ENCODE measurements at regions not wholly inside any gene's neighbourhood (a gene's known extent, or its start where the extent isn't known, plus 50 kb on each side); places are given as distances from the start of the nearest gene placed in this dataset.

DNA sequence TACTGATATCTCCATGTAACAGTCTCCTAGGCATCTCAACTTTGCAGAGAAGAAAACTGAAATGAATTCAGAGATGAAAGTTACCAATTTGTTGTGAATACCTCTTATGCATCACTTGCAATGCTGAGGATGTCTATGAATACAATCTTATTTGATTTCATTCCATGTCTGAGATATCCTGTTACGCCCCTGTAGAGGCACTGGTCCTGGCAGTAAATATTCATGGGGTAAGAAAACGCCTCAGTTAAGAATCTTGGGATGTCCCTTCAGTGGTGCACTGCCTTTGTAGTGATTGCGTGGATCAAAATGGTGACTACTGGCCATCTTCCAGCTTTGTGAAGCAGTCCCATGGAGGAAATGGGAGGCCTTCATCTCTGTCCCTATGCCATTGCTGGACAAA is 229.1 kb upstream of the C9orf72 start:
- TF ChIP-seq POLR2A (IDR thresholded peaks at IDR 0.05), result no peak
- TF ChIP-seq, protein P1, sequence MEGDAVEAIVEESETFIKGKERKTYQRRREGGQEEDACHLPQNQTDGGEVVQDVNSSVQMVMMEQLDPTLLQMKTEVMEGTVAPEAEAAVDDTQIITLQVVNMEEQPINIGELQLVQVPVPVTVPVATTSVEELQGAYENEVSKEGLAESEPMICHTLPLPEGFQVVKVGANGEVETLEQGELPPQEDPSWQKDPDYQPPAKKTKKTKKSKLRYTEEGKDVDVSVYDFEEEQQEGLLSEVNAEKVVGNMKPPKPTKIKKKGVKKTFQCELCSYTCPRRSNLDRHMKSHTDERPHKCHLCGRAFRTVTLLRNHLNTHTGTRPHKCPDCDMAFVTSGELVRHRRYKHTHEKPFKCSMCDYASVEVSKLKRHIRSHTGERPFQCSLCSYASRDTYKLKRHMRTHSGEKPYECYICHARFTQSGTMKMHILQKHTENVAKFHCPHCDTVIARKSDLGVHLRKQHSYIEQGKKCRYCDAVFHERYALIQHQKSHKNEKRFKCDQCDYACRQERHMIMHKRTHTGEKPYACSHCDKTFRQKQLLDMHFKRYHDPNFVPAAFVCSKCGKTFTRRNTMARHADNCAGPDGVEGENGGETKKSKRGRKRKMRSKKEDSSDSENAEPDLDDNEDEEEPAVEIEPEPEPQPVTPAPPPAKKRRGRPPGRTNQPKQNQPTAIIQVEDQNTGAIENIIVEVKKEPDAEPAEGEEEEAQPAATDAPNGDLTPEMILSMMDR (IDR thresholded peaks at IDR 0.05), result no peak

Measured in lower leg skin (tissue), 3 donors.